ENCODE measurements at regions not wholly inside any gene's neighbourhood (a gene's known extent, or its start where the extent isn't known, plus 50 kb on each side); places are given as distances from the start of the nearest gene placed in this dataset.

DNA sequence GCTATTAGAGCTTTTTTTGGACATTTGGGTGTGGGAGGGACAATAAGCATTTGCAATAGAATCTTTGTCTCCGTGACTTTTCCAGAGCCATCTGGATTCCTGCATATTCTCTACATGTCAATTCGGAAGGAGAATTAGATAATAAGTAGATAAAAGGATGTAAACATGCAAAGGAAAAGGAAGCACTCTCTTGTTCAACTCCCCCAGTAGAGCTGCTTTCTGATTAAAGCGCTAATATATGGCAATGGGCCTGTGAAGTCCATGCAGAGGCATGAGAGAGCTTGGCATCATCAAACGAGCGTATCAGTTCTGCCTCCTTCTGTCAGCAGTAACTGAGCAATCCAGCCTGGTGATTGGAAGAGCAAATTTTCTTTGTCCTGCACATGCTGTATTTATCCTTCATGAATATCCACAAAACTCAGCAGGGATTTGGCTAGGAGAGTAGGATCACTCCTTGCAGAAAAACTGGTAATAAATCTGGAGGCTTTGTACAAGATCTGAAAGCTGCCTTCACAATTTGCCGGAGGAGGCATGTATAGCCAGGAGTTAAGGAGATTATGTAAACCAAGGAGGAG, 1752.9 kb downstream of the MAT2B start:
- FAIRE-seq (no peak), DNase-seq (ENCODE audit: insufficient read length, low spot score) (no peak)

DNA sequence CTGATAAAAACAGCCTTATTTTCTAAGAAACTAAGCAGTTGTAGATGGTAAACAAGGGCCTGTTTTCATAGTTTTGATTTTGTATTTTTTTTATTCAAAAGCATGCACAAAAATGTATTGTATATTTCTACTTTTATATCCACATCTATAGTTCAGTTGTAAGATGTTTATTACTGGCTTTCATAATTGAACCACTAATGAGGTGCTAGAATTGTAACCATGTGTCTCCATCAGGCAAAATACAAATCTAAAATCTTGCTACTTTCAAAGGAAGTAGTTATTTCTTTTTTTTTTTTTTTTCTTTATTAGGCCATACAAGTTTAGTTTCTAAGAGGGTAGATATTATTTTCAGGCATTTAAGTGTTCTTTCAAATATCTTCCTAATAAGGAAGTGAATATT, 1755.0 kb downstream of the MAT2B start:
- no peak for FAIRE-seq
- DNase-seq (ENCODE audit: insufficient read length, low spot score), result no peak

DNA sequence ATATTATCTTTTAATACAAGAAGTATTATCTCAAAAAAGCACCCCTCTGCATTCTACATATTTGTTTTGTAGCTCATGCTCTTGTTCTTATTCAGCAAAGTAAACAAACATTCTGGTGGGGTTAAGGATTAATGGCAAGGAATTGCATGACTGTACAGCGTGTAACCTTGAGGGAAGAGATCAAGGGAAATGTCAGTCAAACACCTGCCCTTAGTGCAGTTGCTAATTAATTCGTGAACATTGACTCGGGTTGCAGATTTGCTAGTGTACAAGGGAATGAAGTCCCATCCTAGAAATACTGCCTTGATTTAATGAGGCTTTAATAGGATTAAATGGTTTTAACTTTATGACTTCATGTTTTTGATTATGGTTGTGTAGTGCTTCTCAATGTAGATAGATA, 1758.1 kb downstream of the MAT2B start:
- no peak for DNase-seq (ENCODE audit: insufficient read length, low spot score)
- no peak for FAIRE-seq

DNA sequence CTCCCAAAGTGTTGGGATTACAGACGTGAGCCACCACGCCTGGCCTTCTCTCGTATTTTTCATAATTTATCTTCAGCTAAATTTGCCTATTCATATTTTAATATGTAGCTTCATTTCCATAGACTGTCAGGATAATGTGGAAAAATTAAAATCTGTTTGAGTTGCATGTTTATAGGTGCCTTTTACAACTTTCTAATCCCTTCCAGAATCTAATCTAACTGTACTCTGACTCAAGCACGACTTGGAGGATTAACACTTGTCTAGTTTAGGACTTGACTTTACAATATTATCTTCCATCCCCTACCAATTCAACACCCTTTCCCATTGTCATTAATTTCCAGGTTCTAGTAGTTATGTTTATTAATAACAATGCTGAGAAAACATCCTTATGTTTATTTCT, 1761.5 kb downstream of the MAT2B start:
- DNase-seq (ENCODE audit: insufficient read length, low spot score), result no peak
- FAIRE-seq, result no peak

DNA sequence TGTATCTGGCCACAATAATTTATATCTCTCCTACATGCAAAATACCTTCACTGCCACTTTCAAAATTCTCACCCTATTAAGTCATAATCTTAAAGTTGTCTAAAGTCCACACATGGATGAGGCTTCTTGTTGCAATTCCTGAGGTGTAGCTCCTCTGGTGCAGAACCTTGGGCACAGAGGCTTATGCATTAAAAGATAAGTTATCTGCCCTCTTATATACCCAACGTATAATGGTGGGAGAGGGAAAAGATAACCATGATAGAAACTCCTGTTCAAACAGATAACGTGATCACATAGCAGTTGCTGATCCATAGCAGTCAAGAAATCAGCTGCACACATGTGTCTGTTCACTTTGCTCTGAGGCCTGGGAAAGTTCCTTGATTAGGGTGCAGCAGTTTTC, 1767.0 kb downstream of the MAT2B start:
- DNase-seq (ENCODE audit: insufficient read length, low spot score) (no peak), FAIRE-seq (no peak)

DNA sequence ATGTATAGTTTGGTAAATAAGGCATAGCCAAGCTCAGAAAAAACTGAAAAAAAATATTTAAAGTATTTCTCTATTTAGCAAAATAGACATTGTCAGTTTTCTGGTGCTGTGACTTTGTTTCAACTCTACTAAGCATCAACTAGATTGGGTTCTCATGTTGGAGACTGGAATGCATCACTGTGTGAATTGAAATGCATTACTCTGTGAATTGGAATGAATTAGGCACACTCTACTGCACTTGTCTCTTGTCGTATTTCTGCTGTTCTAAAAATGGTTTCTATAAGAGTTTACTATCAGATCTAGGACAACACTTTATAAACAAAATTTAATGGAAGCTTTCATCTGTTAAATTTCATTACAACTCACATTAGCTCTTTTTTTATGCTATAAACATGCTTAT, 1772.2 kb downstream of the MAT2B start:
- no peak for DNase-seq (ENCODE audit: insufficient read length, low spot score)
- FAIRE-seq, result no peak

DNA sequence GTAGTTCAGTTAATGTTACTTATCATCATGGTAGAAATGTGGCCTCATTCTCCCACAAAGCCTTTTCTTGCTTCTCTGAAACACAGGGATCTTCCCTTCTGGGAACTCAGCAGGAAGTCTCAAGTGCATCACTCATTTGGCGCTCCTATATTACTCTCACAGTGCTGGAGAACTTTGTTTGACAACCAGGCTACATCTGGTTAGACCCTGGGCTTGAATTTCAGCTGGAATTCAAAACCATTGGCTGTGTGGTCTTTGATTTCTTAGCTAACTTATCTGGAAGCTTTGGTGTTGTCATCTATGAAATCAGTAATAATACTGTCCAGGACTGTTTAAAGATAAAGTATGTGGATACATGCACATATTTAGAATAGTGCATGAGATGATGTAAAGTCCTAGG, 1777.1 kb downstream of the MAT2B start:
- FAIRE-seq, result no peak
- DNase-seq (ENCODE audit: insufficient read length, low spot score), result no peak

DNA sequence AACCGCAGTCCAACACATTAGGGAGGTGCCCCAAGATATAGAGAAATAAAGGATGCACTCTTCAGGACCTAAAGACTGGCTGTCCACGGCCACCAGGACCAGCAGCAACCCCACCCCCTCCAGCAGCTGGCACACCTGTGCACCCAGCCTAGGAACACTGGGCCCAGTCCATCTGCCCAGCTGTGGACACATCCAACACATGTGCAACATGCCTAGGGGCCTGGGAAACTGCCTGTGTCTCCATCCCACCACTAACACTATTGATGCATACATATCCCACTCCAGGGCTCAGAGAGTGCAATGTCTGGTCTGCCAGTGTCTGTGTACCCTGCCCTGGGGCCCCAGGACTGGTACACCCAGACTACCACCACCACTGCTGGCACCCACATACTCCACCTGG, 1781.3 kb downstream of the MAT2B start:
- no peak for FAIRE-seq

DNA sequence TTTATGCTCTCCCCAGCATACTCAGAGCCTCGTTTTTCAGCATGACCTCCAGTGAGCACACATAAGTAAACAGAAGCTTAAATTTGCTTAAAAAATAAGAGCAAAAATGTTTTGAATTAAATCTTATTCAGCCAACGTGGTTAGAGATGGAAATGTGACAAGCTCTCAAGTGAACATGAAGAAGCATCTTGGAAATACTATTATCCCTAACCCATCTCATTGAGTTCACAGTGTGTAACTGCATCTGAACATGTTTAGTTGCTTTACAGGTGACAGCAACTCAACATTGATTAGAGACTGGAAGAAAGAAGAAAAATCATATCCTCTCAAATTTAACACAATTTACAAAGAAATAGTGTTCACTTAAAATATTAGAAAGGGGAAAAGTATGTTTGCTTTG, 1785.1 kb downstream of the MAT2B start:
- DNase-seq (ENCODE audit: insufficient read length, low spot score) (no peak), FAIRE-seq (no peak)

More for the DNA sequence above, 1781.3 kb downstream of the MAT2B start:
- no peak for DNase-seq (ENCODE audit: insufficient read length, low spot score)

DNA sequence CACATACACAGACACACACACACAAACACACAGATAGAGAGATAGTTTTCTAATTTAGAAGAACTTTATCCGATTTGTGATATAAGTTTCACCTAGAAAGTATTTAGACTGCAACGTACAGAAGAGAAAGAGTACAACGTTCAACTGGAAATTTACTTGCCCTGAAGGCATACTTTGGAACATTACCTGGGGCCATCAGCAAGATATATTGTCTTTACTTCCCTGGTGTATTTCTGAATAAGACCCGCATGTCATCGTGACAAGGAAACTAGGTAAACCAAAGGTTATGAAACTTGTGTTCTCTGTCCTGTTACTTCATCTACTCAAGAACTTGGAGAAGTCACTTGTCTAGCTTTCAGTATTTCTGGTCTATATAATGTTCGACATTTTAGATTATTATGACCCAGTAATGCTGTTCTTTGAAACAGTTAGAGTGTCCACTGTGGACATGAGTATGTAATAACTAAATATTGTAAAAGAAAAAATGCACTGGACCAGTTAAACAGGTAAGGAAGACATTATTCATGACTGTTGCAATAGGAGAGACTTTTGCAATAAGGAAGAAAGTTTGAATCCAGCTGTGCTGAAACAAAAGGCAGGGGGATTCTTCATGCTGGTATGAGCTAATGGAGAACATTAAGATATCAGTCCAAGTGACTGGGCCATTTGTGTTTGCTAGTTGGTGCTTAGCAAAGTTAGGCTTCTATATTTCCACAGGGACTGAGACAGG, 1791.1 kb downstream of the MAT2B start:
- DNase-seq (ENCODE audit: insufficient read length, low spot score) (no peak), FAIRE-seq (no peak)

DNA sequence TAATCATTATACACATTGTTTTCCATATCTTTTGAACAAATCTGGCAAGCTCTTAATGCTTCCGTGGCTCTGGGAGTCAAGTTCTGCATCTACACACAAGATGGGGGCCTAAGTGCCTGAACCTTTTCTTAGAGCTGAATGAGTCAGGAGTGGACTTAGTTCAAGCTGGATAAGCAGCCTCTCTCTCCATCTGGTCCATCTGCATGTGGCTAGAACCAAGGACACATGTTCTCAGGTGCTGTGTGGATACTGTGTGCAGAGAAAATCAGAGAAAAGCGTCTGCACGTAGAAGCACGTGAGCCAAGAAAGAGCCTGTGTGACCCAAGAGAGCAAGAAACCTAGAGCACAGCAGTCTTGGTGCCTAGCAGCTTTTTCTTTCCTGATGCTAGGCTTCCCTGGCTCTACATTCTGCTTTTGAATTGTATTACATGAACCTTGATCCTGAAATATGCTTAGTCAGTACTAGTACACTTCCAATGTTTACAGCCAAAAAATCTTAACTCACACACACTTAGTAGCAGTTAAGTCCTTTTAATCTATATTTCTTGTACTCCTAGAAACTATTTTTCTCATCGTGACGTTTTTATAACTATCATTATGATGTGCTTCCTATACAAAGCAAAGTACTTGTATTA, 1798.9 kb downstream of the MAT2B start:
- DNase-seq (ENCODE audit: insufficient read length, low spot score) (no peak), FAIRE-seq (no peak)

DNA sequence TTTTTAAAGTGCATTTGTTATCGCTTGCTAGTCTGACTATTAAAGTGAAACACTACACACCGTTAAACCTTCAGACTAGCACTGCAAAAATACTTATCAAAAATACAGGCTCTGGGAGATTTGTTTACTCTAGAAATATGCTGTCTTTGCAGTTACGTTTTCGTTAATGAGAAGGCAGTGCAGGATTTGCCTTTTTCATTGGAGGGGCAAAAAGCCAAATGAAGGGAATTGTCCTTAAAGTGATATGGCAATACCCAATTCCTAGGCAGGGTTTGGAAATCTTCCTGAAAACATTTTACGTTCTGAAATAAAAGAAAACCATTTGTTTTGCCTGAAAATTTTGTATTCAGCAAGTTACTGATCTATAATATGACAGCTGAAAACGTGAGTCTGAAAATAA, 1800.2 kb downstream of the MAT2B start:
- FAIRE-seq (no peak), DNase-seq (ENCODE audit: insufficient read length, low spot score) (no peak)

DNA sequence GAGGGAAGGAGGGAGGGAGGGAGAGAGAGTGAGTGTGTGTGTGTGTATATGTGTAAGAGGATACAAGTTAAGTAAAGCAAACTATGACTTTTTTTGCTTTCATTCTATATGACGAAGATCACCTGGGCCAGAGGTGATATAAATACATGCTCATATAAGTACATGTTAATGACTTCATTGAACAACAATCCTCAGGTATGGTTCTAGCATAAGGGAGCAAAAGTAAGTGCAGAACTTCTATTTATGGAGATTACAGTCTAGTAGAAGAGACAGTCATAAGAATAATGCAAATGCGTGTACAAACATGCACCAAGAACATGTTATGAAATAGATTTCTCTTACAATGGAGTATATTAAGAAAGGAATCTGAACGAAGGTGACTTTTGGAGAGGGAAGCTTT, 1804.0 kb downstream of the MAT2B start:
- DNase-seq (ENCODE audit: insufficient read length, low spot score) (no peak), FAIRE-seq (no peak)

DNA sequence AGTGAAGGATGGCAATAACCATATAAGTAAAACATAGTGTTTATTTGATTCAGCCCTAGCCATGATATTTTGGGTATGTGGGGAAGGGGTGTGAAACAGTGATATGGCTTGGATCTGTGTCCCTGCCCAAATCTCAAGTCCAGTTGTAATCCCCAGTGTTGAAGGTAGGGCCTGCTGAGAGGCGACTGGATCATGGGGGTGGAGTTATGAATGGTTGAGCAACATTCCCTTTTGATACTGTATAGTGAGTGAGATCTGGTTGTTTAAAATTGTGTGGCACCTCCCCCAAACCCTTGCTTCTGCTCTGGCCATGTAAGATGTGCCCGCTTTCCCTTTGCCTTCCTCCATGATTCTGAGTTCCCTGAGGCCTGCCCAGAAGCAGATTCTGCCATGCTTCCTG, 1804.6 kb downstream of the MAT2B start:
- DNase-seq (ENCODE audit: insufficient read length, low spot score), result no peak
- FAIRE-seq, result no peak

DNA sequence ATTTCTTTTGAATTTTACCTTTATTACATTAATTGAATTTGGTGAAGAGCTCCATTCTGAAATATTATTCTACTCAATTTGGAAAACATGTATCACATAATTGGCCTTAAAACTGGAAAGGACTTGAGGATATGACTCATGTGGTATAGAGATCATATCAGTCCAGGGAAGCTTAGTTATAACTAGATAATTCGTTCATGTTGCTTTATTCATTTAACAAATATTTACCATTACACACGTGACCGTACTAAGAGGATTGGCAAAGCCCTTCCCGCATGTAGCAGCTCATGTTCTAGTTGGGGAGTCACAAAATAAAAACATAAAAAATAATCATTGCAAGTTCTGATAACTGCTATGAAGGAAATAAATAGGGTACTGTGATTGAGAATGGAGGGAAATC, 1816.5 kb downstream of the MAT2B start:
- DNase-seq (ENCODE audit: insufficient read length, low spot score) (no peak), FAIRE-seq (no peak)

DNA sequence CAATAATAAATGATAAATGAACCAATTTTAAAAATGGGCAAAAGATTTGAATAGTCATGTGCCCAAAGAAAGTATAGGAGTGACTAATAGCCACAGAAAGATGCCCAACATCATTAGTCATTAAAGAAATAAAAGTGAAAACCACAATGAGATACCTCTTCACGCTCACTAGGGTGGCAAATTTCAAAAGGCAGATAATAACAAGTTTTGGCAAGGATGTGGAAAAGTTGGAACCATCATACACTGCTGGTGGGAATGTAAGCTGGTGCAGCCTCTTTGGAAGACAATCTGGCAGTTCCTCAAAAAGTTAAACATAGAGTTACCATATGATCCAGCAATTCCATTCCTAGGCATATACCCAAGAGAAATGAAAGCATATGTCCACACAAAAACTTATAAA, 1819.8 kb downstream of the MAT2B start:
- FAIRE-seq, result no peak
- DNase-seq (ENCODE audit: insufficient read length, low spot score), result no peak

DNA sequence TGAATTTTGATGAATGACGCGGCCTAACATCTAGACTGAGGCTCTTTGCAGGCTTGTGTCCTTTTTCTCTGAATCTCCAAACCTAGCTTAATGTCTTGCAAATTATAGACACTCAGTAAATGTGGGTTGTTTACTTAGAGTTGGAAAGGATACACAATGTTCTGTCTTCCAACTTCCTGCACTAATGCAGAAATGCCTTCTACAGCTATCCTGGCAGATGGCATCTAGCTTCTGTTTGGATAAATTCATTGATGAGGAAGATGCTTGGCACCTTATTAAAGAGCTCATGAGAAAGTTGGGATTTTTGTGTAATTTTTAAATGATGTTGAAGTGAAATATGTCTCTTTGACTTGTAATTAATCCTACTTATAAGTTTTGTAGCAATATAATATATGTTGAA, 1822.2 kb downstream of the MAT2B start:
- no peak for DNase-seq (ENCODE audit: insufficient read length, low spot score)
- FAIRE-seq, result no peak

DNA sequence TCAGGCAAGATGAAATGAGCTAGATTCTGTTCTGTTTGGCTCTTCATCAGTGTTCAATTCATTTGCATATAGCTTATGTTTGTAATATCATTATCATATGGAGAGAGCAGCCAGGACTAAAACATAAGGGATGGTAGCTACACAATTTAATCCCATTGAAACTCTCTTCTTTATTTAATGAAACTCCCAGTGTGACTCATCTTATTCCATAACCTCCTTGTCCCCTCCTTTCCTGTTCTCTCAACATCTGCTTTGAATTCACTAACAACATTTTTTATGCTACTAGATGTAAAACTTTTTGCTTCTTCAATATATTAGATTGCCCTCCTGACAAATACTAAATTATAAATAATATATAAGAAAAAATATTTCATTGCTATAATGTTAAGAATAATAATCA, 1823.4 kb downstream of the MAT2B start:
- no peak for DNase-seq (ENCODE audit: insufficient read length, low spot score)
- no peak for FAIRE-seq

DNA sequence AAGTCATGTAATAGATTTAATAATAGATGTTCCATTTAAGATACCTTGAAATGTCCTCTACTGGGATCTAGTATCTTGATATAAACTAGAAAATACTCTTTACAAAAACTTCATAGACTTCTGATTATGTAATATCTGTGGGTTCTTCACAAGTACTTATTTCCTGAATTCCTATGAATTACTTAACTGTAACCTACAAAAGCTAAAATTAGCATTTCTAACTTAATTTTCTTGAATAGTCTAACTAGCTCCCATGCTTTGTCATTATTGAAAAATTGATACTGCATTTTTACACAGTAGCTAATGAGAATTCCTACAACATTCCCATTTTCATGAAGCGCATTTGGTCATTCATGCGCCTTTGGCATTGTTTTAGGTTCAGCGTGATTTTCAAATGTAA, 1828.2 kb downstream of the MAT2B start:
- FAIRE-seq (no peak), DNase-seq (ENCODE audit: insufficient read length, low spot score) (no peak)

DNA sequence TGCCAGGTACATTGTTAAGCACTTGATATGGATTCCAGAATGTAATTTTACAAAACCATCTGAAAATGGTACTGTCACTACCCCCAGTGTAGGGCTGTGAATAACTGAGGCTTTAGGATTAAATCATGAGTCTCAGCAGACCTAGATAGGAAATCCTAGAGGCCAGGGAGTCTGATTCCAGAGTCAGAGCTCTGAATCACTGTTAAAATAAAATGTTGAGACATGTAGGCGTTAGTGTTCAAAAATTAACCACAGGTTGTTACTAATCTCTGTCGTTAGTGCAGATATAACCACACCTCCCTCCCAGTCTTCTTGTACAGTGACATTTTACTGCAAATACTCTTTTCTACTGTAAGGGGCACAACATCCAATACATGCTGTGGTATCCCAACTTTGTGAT, 1828.8 kb downstream of the MAT2B start:
- FAIRE-seq (no peak), DNase-seq (ENCODE audit: insufficient read length, low spot score) (no peak)

DNA sequence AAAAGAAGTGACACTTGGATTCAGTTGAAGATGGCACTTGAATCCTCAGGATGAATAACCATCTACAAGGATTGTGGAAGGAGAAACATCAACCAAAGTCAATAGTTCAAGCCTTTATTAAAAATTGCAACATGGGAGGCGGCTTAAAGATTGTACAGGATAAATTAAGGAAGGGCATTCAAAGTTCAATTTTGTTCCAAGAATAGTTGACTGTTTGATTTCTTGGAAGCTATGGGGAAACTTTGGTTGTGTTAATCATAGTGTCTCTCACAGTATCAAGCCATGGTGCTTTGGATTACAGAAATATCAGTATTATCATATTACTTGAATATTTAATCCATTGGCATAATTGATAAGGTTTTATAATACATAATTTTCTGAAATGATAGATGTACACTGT, 1844.3 kb downstream of the MAT2B start:
- no peak for DNase-seq (ENCODE audit: insufficient read length, low spot score)
- no peak for FAIRE-seq

DNA sequence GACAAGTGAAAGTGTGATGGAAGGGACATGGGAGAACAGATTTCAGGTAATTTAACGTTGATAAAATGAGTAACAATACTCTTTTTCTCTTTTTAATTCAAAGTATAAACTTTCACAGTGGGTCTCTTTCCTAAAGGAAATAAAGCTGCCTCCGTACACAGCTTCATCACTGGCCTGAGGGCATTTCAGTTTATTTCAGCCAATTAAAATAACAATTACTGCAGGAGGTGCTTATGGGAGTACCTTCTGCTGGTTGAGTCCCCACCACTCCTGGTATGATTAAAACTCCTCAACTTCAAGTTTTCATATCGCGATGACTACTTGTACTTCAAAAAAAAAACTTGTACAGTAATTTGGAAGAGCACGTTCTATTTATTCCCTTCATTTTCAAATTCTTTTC, 1845.9 kb downstream of the MAT2B start:
- FAIRE-seq (no peak), DNase-seq (ENCODE audit: insufficient read length, low spot score) (no peak)
